IPS-20b (cell line): ENCODE measurements at regions not wholly inside any gene's neighbourhood (a gene's known extent, or its start where the extent isn't known, plus 50 kb on each side); places are given as distances from the start of the nearest gene placed in this dataset.

Experiments
- H3K27ac ChIP-seq: one replicate; pipeline ENCODE4 v1.5.1; 2013; ENCODE audit warnings: low read length
- H3K27me3 ChIP-seq: 2 replicates; pipeline ENCODE4 v1.6.1; 2013; ENCODE audit warnings: mild to moderate bottlenecking, low read length, inconsistent platforms; ENCODE audit not compliant: insufficient read depth
- H3K36me3 ChIP-seq: 2 replicates; pipeline ENCODE4 v1.6.1; 2013; ENCODE audit warnings: low read depth, mild to moderate bottlenecking, inconsistent platforms, low read length, moderate library complexity; ENCODE audit not compliant: insufficient read depth
- H3K4me1 ChIP-seq: 2 replicates; pipeline ENCODE4 v1.6.1; 2013; ENCODE audit warnings: mild to moderate bottlenecking, control low read depth, inconsistent platforms, low read length, moderate library complexity; ENCODE audit not compliant: insufficient read depth
- H3K4me3 ChIP-seq: 2 replicates; pipeline ENCODE4 v1.5.1; 2013; ENCODE audit warnings: mild to moderate bottlenecking, low read length, inconsistent platforms
- H3K9ac ChIP-seq: 2 replicates; pipeline ENCODE4 v1.6.1; 2013; ENCODE audit warnings: low read depth, mild to moderate bottlenecking, inconsistent platforms, low read length, moderate library complexity
- H3K9me3 ChIP-seq: 2 replicates; pipeline ENCODE4 v1.6.1; 2013; ENCODE audit warnings: mild to moderate bottlenecking, low read depth, low read length, inconsistent platforms; ENCODE audit not compliant: insufficient read depth

DNA sequence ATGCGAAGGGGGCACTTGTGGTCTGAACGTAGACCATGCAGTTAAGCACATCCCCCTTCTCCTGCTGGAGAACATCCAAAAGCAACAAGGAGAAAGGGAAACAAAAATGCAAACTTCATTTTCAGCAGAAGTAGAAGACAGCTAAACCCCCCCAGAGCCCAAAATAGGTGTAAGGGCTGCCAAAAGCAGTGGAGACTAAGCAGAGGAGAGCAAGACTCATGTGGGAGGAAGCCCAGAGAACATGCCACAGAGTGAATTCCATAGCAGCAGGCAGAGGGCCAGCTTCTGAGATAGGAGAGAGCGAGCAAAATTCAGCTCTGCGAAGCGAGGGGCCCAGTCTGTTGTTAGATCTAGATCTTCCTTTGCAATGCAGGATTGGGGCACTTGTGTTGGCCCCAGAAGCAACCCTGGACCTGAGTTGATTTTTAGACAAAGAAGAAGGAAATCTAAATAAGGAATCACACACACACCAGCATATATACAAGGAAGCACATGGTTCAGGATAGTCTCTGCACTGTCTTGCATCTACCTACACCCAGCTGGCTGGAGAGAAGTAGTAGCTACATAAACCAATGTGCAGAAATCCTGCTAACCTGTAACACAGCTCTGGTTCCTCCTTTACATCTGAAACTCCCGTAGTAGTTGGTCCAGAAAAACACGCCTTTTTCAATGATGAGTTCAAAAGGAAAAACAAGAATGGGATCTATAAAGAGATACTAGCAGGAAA, 199.6 kb downstream of the SPRY2 start:
- Histone ChIP-seq H3K27ac (no peak overlapping the region), H3K36me3 (no peaks in the 10 kb centered on the region), H3K27me3 (no peaks in the 10 kb centered on the region), H3K4me1 (peaks cover 4% of the 10 kb centered on the region; the same call in 1 of the 2 replicates), H3K9ac (no peak overlapping the region), H3K9me3 (no peaks in the 10 kb centered on the region), H3K4me3 (no peak overlapping the region)

DNA sequence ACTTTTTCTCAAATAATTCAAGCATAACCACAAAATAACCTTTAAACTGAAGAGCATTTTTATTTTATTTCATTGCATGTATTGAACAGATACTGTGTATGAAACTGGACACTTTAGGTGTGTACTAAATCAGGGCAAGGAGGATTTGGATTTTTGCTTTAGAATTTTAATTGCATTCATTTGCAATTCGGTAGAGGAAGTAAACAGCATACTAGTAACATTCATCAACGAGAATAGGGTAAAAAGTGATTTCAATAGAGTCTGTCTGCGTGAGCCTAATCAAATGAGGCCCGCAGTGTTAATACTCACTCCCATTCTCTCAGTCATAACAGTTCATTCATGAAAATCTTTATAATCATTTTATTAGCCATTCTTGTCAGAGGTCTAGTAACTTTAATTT, 200.2 kb downstream of the SPRY2 start:
- no peak overlapping the region for H3K27ac ChIP-seq
- H3K27me3 ChIP-seq: no peaks in the 10 kb centered on the region
- H3K4me1 ChIP-seq: peaks cover 4% of the 10 kb centered on the region; the same call in 1 of the 2 replicates

DNA sequence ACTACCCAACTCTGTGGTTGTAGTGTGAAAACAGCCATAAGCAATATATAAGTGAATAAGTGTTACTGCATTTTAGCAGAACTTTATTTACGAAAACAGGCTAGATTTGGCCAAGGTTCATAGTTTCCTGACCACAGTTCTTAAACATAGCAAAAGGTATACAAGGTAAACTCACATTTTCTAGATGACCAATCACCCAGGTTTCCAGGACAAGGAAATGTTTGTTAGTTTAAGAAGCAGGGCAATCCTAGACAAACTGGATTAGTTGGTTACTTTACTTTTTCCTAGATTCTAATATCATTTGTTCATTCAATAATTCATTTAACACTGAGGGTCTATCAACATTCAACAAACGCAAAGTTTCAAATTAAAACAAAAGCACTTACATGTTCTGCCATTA, 201.7 kb downstream of the SPRY2 start:
- Histone ChIP-seq H3K9me3 (no peaks in the 10 kb centered on the region), H3K36me3 (no peaks in the 10 kb centered on the region), H3K4me3 (no peak overlapping the region), H3K4me1 (peaks cover 4% of the 10 kb centered on the region; the same call in 1 of the 2 replicates), H3K27ac (no peak overlapping the region), H3K27me3 (no peaks in the 10 kb centered on the region), H3K9ac (no peak overlapping the region)

More for the DNA sequence above, 200.2 kb downstream of the SPRY2 start:
- H3K9me3 ChIP-seq: no peaks in the 10 kb centered on the region
- no peaks in the 10 kb centered on the region for H3K36me3 ChIP-seq
- H3K4me3 ChIP-seq: no peak overlapping the region
- H3K9ac ChIP-seq: no peak overlapping the region

DNA sequence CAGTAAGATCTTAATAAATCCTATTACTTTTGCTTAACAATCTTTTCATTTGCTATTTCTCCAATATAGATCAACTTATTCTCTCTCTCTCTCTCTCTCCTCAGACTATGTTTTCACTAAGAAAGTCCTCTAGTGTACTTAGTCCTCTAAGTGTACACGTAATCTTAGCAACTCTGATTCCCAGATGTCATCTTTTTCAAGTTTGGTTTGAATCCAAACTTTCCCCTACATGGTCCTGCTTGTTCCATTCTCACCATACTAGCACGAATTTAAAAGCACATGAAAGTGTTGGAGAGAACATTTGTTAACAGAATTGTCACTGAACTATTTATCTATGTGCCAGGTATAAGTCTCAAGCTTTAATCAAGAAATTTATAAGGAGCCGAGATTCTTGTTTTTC, 202.9 kb downstream of the SPRY2 start:
- Histone ChIP-seq H3K9ac (no peak overlapping the region), H3K9me3 (no peaks in the 10 kb centered on the region), H3K4me1 (peaks cover 15% of the 10 kb centered on the region), H3K27me3 (no peaks in the 10 kb centered on the region), H3K36me3 (no peaks in the 10 kb centered on the region), H3K27ac (no peak overlapping the region), H3K4me3 (no peak overlapping the region)

DNA sequence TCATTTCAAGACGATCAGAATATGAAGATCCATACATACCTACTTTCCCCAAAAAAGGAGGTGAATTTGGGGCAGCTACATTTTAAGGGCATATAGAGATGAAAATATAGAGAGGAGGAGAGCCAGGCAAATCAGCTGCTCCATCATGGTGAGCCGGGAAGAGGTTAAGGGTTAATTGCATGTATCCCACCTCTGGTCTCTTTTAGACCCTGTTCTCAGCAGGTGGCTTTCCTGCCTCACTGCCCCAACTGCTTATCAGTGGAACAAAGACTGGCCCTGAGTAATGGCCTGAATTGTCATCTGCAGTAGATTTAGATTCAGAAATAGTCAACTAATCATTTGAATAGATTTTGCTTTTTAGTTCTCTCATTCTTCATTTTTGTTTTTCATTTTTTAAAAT, 206.6 kb downstream of the SPRY2 start:
- peaks cover 29% of the 10 kb centered on the region for H3K4me1 ChIP-seq
- no peaks in the 10 kb centered on the region for H3K27me3 ChIP-seq
- no peaks in the 10 kb centered on the region for H3K9me3 ChIP-seq
- no peak overlapping the region for H3K9ac ChIP-seq
- no peak overlapping the region for H3K4me3 ChIP-seq
- H3K27ac ChIP-seq: no peak overlapping the region
- H3K36me3 ChIP-seq: no peaks in the 10 kb centered on the region

DNA sequence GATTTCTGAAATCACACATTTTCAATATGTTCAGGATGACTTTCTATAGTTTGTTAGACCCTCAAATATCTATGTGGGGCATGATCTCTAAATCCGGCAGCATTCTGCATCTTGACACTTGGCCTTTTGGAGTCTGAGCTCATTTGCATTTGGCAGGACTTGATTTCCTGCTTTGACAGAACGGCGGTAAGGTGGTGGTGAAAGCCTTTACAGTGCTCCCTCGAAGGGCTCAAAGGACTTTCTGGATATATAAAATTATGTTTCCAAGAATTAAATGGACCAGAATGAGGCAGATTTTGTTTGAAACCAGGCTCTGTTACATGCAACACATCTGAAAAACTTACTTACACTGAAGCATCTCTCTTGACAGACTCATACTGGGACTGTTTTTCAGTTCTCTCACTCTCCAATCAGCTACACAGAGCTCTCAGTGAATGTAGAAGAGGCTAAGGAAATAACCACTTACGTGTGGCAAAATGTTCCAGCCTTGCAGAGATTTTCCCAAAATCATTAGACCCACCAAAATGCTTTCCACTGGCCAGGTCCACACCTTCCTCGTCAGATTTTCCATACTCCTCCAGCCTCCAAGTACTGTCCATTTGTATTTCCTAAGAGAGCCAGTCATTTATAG, 207.2 kb downstream of the SPRY2 start:
- Histone ChIP-seq H3K4me1 (peaks cover 29% of the 10 kb centered on the region), H3K9ac (no peak overlapping the region), H3K9me3 (no peaks in the 10 kb centered on the region), H3K4me3 (no peak overlapping the region; the same call in 1 of the 2 replicates), H3K27me3 (no peaks in the 10 kb centered on the region), H3K36me3 (no peaks in the 10 kb centered on the region), H3K27ac (no peak overlapping the region)

DNA sequence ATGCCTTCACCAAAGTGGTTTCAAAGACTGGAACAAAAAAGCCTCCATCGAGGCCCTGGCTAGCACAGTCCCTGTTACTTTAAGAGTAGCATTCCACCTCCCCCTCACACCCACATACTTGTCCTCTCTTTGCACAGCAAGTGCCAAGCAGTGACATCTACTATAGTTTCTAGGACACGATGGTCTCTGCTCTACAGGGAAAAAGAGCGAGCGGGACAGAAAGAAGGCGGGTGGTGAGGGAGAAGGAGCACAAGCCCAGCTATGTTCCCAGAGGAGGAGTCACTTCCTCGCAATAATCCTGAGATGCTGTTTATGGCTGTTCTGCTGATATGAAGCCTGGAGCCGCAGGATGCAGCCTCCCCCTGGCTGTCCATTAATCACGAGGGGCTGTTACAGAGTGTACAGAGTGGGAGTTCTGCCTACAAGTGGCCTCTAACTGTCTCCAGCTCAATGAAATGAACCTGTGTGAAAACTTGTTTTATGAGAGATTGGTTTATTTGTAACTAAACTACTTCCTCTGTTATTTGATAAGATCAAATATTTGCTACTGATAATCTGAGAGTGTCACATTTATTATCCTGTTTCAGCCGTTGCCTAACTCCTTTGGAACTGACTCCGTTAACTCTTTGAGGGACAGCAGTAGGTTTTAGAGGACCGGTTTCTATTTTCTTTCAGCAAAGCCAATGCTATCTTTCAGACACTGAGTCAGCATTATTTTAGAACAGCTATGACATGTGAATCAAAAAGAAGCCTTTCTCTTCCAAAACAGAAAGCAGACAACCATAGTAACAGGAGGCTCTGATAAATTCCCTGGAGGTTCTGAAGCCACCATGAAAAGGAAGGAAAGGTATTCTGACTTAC, 208.0 kb downstream of the SPRY2 start:
- Histone ChIP-seq H3K36me3 (no peaks in the 10 kb centered on the region), H3K4me1 (peaks cover 29% of the 10 kb centered on the region), H3K9me3 (no peaks in the 10 kb centered on the region), H3K4me3 (no peak overlapping the region; the same call in 1 of the 2 replicates), H3K27me3 (no peaks in the 10 kb centered on the region), H3K9ac (no peak overlapping the region), H3K27ac (no peak overlapping the region)

DNA sequence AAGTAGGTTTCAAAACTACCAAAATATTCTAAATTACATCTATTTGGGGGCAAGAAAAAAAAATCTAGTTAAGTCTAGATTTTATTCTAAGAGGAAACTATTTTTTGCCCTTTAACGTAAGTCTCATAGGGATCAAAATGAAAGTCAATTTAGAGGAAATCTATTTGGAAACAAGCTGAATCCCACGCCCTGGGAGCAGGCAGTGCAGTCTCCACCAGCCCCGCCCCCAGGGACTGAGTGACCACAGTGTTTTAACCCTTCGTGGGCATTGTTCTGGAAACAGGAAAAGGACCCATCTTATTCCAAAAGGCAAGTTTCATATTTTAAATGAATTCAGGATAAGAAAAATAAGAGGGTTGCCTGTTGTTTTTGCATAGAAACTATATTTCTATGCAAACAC, 209.7 kb downstream of the SPRY2 start:
- Histone ChIP-seq H3K27ac (no peak overlapping the region), H3K9ac (no peak overlapping the region; the same call in 1 of the 2 replicates), H3K9me3 (no peaks in the 10 kb centered on the region), H3K36me3 (no peaks in the 10 kb centered on the region), H3K4me1 (peaks cover 39% of the 10 kb centered on the region), H3K4me3 (peak overlapping the region; percentile 3; the same call in 1 of the 2 replicates), H3K27me3 (no peaks in the 10 kb centered on the region)

DNA sequence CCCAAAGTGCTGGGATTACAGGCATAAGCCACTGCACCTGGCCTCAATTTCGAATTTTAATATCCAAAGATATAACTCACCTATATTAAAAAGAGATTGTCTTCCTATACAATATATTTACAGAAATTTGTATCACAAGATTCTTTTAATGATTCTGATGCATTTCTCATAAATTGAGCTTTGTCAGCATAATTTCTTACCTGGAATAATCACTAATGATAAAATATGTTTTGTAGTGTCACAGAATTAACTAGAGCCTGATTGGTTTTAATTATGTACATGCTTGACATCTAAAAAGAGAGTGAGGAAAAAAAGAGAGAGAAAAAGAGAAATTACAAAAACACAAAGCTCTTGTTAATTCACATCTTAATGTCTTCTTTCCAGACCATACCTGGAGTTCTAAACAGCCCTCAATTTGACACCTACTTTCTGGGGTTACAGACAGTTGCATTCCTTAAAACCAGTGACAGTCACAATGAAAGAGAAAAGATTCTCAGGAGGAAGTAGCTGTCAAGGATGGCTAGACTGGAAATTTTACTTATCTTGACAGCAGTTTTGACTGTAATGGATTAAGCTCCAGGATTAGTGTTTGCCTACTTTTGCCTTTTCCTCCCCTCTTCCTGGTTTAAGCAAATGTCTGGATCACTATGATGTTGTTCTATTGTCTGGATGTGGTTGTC, 214.4 kb downstream of the SPRY2 start:
- H3K4me3 ChIP-seq: no peak overlapping the region

DNA sequence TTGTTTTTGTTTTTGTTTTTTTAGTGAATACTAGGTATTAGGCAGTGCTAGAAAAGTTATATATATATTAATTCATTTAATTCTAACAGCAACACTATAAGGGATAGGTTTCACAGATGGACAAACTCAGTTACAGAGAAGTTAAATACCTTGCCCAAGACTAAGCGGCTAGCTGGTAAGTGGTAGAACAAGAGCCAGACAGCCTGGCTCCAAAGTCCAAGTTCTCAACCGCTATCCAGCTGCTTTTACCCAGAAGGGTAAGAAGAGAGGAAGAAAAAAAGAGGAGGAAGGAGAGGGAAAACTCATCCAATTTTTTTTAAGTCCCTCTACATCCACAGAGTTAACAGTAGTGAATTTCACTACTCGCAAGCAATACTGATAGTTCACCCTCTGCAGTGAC, 217.0 kb downstream of the SPRY2 start:
- no peak overlapping the region for H3K4me3 ChIP-seq
- H3K36me3 ChIP-seq: no peaks in the 10 kb centered on the region
- no peaks in the 10 kb centered on the region for H3K9me3 ChIP-seq
- no peak overlapping the region for H3K27ac ChIP-seq
- H3K9ac ChIP-seq: no peak overlapping the region
- H3K27me3 ChIP-seq: no peaks in the 10 kb centered on the region
- H3K4me1 ChIP-seq: peaks cover 19% of the 10 kb centered on the region

More for the DNA sequence above, 214.4 kb downstream of the SPRY2 start:
- no peak overlapping the region for H3K9ac ChIP-seq
- H3K9me3 ChIP-seq: no peaks in the 10 kb centered on the region
- H3K27me3 ChIP-seq: no peaks in the 10 kb centered on the region
- peaks cover 22% of the 10 kb centered on the region for H3K4me1 ChIP-seq
- H3K36me3 ChIP-seq: no peaks in the 10 kb centered on the region
- no peak overlapping the region for H3K27ac ChIP-seq

DNA sequence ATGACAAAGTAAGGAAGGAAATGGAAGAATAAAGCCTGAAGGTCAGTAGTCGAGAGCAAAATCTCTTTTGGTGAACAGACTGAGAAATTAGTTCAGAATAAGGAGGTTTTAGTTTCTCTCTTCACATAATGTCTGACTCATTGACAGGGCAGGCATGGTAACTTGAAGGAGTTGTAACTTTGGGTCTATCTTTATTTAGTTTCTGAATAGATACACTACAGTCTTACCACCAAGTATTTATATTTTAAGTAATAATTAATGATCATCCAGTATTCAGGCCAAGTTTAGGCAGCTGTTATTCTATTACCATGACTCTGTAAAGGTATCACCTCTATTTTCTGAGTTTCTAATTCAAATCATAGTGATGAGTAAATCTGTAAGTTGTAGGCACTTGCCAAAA, 219.9 kb downstream of the SPRY2 start:
- Histone ChIP-seq H3K9me3 (no peaks in the 10 kb centered on the region), H3K36me3 (no peaks in the 10 kb centered on the region), H3K27ac (no peak overlapping the region), H3K9ac (no peak overlapping the region), H3K4me3 (no peak overlapping the region), H3K4me1 (peaks cover 9% of the 10 kb centered on the region), H3K27me3 (no peaks in the 10 kb centered on the region)
